H1 (cell line): ENCODE measurements at regions not wholly inside any gene's neighbourhood (a gene's known extent, or its start where the extent isn't known, plus 50 kb on each side); places are given as distances from the start of the nearest gene placed in this dataset.

Experiments
- CTCF ChIA-PET: fragments of 300-600 bp; sonication (Branson Sonifier 250); formaldehyde crosslinking; loops from one replicate; lab custom pipeline; 2021; ENCODE audit not compliant: partially characterized antibody; lab: Charles Lee
- POLR2A ChIA-PET: fragments of 300-600 bp; sonication (Branson Sonifier 250); formaldehyde crosslinking; loops from one replicate; lab custom pipeline; 2021; ENCODE audit warnings: inconsistent platforms; ENCODE audit not compliant: partially characterized antibody; lab: Charles Lee
- DNase-seq, 2 experiments: peaks; one replicate each; pipeline versions ENCODE4 v3.0.0 to v3.0.0-alpha.2; 2010 to 2022; ENCODE audit warnings: low spot score in 2 of 2, low read depth in 1 of 2, mixed read lengths in 1 of 2
- FAIRE-seq: peaks from 2 replicates; lab custom pipeline; 2011; peaks lifted over from hg19 to GRCh38; lab: Jason Lieb, UNC
- H2AFZ ChIP-seq: 2 replicates; pipeline ENCODE4 v1.8.1; 2012; ENCODE audit warnings: low read length, inconsistent platforms
- H2AK5ac ChIP-seq: 2 replicates; pipeline ENCODE4 v1.6.1; 2013; ENCODE audit warnings: low read depth, low read length
- H2BK120ac ChIP-seq: replicated peaks from 2 replicates; pipeline ENCODE3; 2013; ENCODE audit warnings: low read depth, low read length, inconsistent platforms
- H2BK12ac ChIP-seq: 2 replicates; pipeline ENCODE4 v1.6.1; 2013; ENCODE audit warnings: low read depth, low read length
- H2BK15ac ChIP-seq: 2 replicates; pipeline ENCODE4 v1.6.1; 2013; ENCODE audit warnings: low read length
- H2BK20ac ChIP-seq: 2 replicates; pipeline ENCODE4 v1.6.1; 2013; ENCODE audit warnings: low read length
- H2BK5ac ChIP-seq: 2 replicates; pipeline ENCODE4 v1.6.1; 2013; ENCODE audit warnings: low read depth, low read length
- H3K14ac ChIP-seq: 2 replicates; pipeline ENCODE4 v1.6.1; 2013; ENCODE audit warnings: inconsistent platforms; ENCODE audit not compliant: insufficient read length
- H3K18ac ChIP-seq: 2 replicates; pipeline ENCODE4 v1.6.1; 2013; ENCODE audit warnings: low read length; ENCODE audit errors: extremely low read depth
- H3K23ac ChIP-seq: 2 replicates; pipeline ENCODE4 v1.6.1; 2013; ENCODE audit warnings: inconsistent platforms; ENCODE audit not compliant: insufficient read length
- H3K23me2 ChIP-seq: 2 replicates; pipeline ENCODE4 v1.6.1; 2013; ENCODE audit warnings: low read depth, low read length
- H3K27ac ChIP-seq: 2 replicates; pipeline ENCODE4 v1.6.1; 2011; ENCODE audit warnings: low read depth, low read length, inconsistent platforms
- H3K27me3 ChIP-seq, 4 experiments: replicated peaks in 1 of 4; 1 replicate in 1 of 4; 2 replicates in 3 of 4; pipeline versions ENCODE4 v1.6.1 to v1.8.1; 2011 to 2013; ENCODE audit warnings: low read length in 3 of 4, mild to moderate bottlenecking in 3 of 4, inconsistent platforms in 2 of 4, mixed read lengths in 2 of 4, moderate library complexity in 1 of 4; ENCODE audit not compliant: control insufficient read depth in 3 of 4, insufficient read depth in 3 of 4; ENCODE audit errors: extremely low read depth in 1 of 4
- H3K36me3 ChIP-seq, 4 experiments: 2 replicates each; pipeline versions ENCODE4 v1.6.1 to v1.8.1; 2011 to 2013; ENCODE audit warnings: mild to moderate bottlenecking in 4 of 4, low read length in 3 of 4, moderate library complexity in 2 of 4, control low read depth in 1 of 4, inconsistent platforms in 1 of 4; ENCODE audit not compliant: insufficient read depth in 4 of 4, control insufficient read depth in 2 of 4
- H3K4ac ChIP-seq: replicated peaks from 2 replicates; pipeline ENCODE3; 2013; ENCODE audit warnings: low read length, low read depth, mixed read lengths, inconsistent platforms; ENCODE audit not compliant: insufficient read length
- H3K4me1 ChIP-seq, 4 experiments: replicated peaks in 1 of 4; 1 replicate in 1 of 4; 2 replicates in 3 of 4; pipeline versions ENCODE4 v1.6.1 to v1.8.1; 2011 to 2013; ENCODE audit warnings: low read length in 3 of 4, inconsistent platforms in 2 of 4, mixed read lengths in 1 of 4; ENCODE audit not compliant: insufficient read depth in 4 of 4, control insufficient read depth in 3 of 4
- H3K4me2 ChIP-seq, 2 experiments: 2 replicates each; pipeline versions ENCODE4 v1.6.1 to v1.8.1; 2011 to 2013; ENCODE audit warnings: low read depth in 2 of 2, low read length in 2 of 2, control low read depth in 1 of 2, inconsistent platforms in 1 of 2, mild to moderate bottlenecking in 1 of 2; ENCODE audit not compliant: insufficient read depth in 1 of 2
- H3K4me3 ChIP-seq, 4 experiments: fragments of 200-600, 300-600 bp in 1 of 4; sonication (generic), shearing (Covaris generic), sonication (Bioruptor Twin) in 1 of 4; 2 replicates each; pipeline versions ENCODE4 v1.5.1 to v1.8.1; 2011 to 2016; ENCODE audit warnings: low read length in 4 of 4, low read depth in 3 of 4, control low read depth in 2 of 4, inconsistent platforms in 2 of 4, mild to moderate bottlenecking in 2 of 4, mixed read lengths in 1 of 4, moderate library complexity in 1 of 4; ENCODE audit not compliant: insufficient read depth in 2 of 4; ENCODE audit errors: extremely low read depth in 1 of 4
- H3K56ac ChIP-seq: replicated peaks from 2 replicates; pipeline ENCODE3; 2013; ENCODE audit warnings: low read depth, mild to moderate bottlenecking, mixed read lengths, low read length, inconsistent platforms; ENCODE audit not compliant: insufficient read length
- H3K79me1 ChIP-seq: 2 replicates; pipeline ENCODE4 v1.6.1; 2013; ENCODE audit warnings: low read depth, low read length, control low read depth
- H3K79me2 ChIP-seq, 2 experiments: 2 replicates each; pipeline versions ENCODE4 v1.6.1 to v1.8.1; 2012 to 2013; ENCODE audit warnings: low read length in 2 of 2, mild to moderate bottlenecking in 2 of 2, inconsistent platforms in 1 of 2; ENCODE audit not compliant: insufficient read depth in 2 of 2, control insufficient read depth in 1 of 2
- H3K9ac ChIP-seq, 4 experiments: replicated peaks in 1 of 4; 1 replicate in 1 of 4; 2 replicates in 3 of 4; pipeline versions ENCODE4 v1.6.1 to v1.8.1; 2011 to 2013; ENCODE audit warnings: low read depth in 3 of 4, low read length in 3 of 4, control low read depth in 2 of 4, mild to moderate bottlenecking in 2 of 4, moderate library complexity in 2 of 4, inconsistent platforms in 1 of 4; ENCODE audit errors: extremely low read depth in 1 of 4
- H3K9me3 ChIP-seq, 2 experiments: 2 replicates each; pipeline versions ENCODE4 v1.6.1 to v1.8.1; 2012 to 2013; ENCODE audit warnings: mild to moderate bottlenecking in 2 of 2, moderate library complexity in 2 of 2, control low read depth in 1 of 2, inconsistent platforms in 1 of 2, low read depth in 1 of 2, low read length in 1 of 2, mixed read lengths in 1 of 2; ENCODE audit not compliant: insufficient read depth in 2 of 2
- H4K20me1 ChIP-seq, 2 experiments: replicated peaks in 1 of 2; 2 replicates each; pipeline versions ENCODE3 to v1.8.1; 2011 to 2013; ENCODE audit warnings: inconsistent platforms in 2 of 2, low read length in 2 of 2, mild to moderate bottlenecking in 1 of 2; ENCODE audit not compliant: insufficient read depth in 2 of 2, control insufficient read depth in 1 of 2
- H4K5ac ChIP-seq: 2 replicates; pipeline ENCODE4 v1.6.1; 2013; ENCODE audit warnings: low read length, low read depth, mixed read lengths, inconsistent platforms; ENCODE audit not compliant: insufficient read length
- H4K8ac ChIP-seq: 2 replicates; pipeline ENCODE4 v1.8.0; 2013; ENCODE audit warnings: mild to moderate bottlenecking, moderate library complexity, low read length, inconsistent platforms; ENCODE audit not compliant: insufficient read depth; ENCODE audit errors: extremely low read depth
- H4K91ac ChIP-seq: replicated peaks from 2 replicates; pipeline ENCODE3; 2013; ENCODE audit warnings: low read length, mixed read lengths, inconsistent platforms; ENCODE audit not compliant: insufficient read length
- JUN ChIP-seq: IDR thresholded peaks from 2 replicates; pipeline ENCODE4 v1.6.1; 2011; ENCODE audit warnings: low read depth, mild to moderate bottlenecking, improper control_type of control experiment, low read length
- PHF8 ChIP-seq: fragments of 200-600 bp; sonication (generic); conservative IDR thresholded peaks from 2 replicates; pipeline ENCODE4 v1.7.1; 2012; ENCODE audit warnings: low read depth, mild to moderate bottlenecking, inconsistent platforms, low read length, moderate library complexity
- RNF2 ChIP-seq: fragments of 200-900, 300-1000 bp; sonication (generic); IDR thresholded peaks from 2 replicates; pipeline ENCODE4 v1.7.1; 2016; ENCODE audit warnings: borderline replicate concordance, low read depth, mild to moderate bottlenecking, antibody characterized with exemption, low read length; ENCODE audit not compliant: poor library complexity, severe bottlenecking; ENCODE audit errors: missing control alignments
- SIN3A ChIP-seq, 2 experiments: IDR thresholded peaks in 1 of 2; conservative IDR thresholded peaks in 1 of 2; 2 replicates each; pipeline ENCODE4 v1.6.1; 2011 to 2012; ENCODE audit warnings: low read length in 2 of 2, improper control_type of control experiment in 1 of 2, low read depth in 1 of 2, mild to moderate bottlenecking in 1 of 2
- SUZ12 ChIP-seq: fragments of 200-600 bp; sonication (generic); IDR thresholded peaks from 2 replicates; pipeline ENCODE4 v1.6.1; 2012; ENCODE audit warnings: mild to moderate bottlenecking, inconsistent platforms, low read length, moderate library complexity, mixed read lengths
- WGBS, 2 experiments: shearing (Covaris generic) in 1 of 2; methylation state at CpG; one replicate each; pipeline versions ENCODE4 v1.1.6 to v1.1.7; 2013 to 2015; ENCODE audit warnings: low lambda C conversion rate in 2 of 2, mixed read lengths in 2 of 2, inconsistent platforms in 1 of 2, low coverage in 1 of 2, missing lambda C conversion rate in 1 of 2; ENCODE audit not compliant: insufficient replicate concordance in 2 of 2, insufficient coverage in 1 of 2, insufficient read length in 1 of 2; ENCODE audit errors: extremely low coverage in 1 of 2, missing lambda C conversion rate in 1 of 2; 5-methylcytosine and 5-hydroxymethylcytosine counted together

DNA sequence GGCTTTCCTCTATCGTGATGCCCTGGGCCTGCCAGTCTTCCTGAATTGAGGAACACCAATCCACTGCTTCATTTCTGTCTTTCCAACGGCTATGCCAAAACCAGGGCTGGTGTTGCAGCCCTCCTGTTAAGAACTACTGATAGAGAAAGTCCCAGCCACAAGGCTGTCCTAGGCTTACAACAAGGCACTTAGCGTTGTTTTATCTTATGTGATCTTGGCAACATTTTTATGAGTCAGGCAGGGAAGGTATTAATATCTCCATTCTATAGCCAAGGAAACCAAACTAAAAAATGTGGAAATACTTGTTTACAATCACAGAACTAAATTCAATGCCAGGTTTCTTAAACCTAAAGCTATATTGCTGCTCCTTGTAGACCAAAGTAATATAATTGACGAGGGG is 89.9 kb upstream of the AMOTL1 start:
- Histone ChIP-seq H3K27ac (no peak overlapping the region), H4K5ac (no peak overlapping the region), H2BK15ac (no peak overlapping the region), H4K20me1 (no peaks in the 10 kb centered on the region), H3K36me3 (no peaks in the 10 kb centered on the region), H3K79me2 (no peaks in the 10 kb centered on the region), H2AK5ac (no peak overlapping the region), H3K4me1 (peaks cover 0 to 7% (median 0%) of the 10 kb centered on the region in 4 experiments; a peak in 1 of 7 replicates), H2BK20ac (no peak overlapping the region), H3K4ac (no peak overlapping the region), H3K56ac (no peak overlapping the region), H2BK12ac (no peak overlapping the region), H4K8ac (no peak overlapping the region), H2BK5ac (no peak overlapping the region), H4K91ac (no peak overlapping the region), H3K4me2 (no peak overlapping the region), H2AFZ (no peak overlapping the region), H2BK120ac (no peak overlapping the region), H3K9ac (no peak overlapping the region), H3K9me3 (no peaks in the 10 kb centered on the region), H3K23me2 (no peaks in the 10 kb centered on the region), H3K14ac (no peak overlapping the region), H3K79me1 (no peaks in the 10 kb centered on the region), H3K4me3 (no peak overlapping the region), H3K18ac (no peak overlapping the region), H3K27me3 (no peaks in the 10 kb centered on the region; a peak in 1 of 7 replicates), H3K23ac (no peak overlapping the region)
- WGBS, 2 experiments, result 90% methylated on average over 4 of the region's 4 CpGs; no CpG with 5 or more reads in 1 of the 2 experiments
- FAIRE-seq, result no peak
- peak in 1 of 2 experiments; percentile 36 for DNase-seq
- ChIA-PET CTCF (interaction anchor here (1.1 to 3.1 kb wide), 7 partner anchors 10 to 219 kb away, joined by 4 to 17 read pairs (median 5); no protein-coding TSS in a partner anchor), POLR2A (interaction anchor here (1.2 to 17.2 kb wide), 4 partner anchors 12 to 42 kb away, joined by 3 to 167 read pairs (median 20); no protein-coding TSS in a partner anchor)
- no peak for TF ChIP-seq SUZ12
- no peak for TF ChIP-seq RNF2
- no peak for TF ChIP-seq PHF8
- TF ChIP-seq JUN, result no peak
- no peak for TF ChIP-seq SIN3A (conservative IDR thresholded peaks at IDR 0.05 in 1 of 2, IDR thresholded peaks at IDR 0.05 in 1 of 2; ENCODE audit: low read depth in 1 of 2, low read length in 2 of 2)
